Stimulated activated CD8-positive, alpha-beta memory T cell treated with anti-CD3 and anti-CD28 coated beads, Interleukin-7, amount 100 ng/mL, for 48 hours (primary cell): ENCODE measurements at regions not wholly inside any gene's neighbourhood (a gene's known extent, or its start where the extent isn't known, plus 50 kb on each side); places are given as distances from the start of the nearest gene placed in this dataset.
"Not testable (repeated sequence)": the region's sequence is repeated elsewhere in the genome, so short reads cannot be mapped to it uniquely, and the experiment has no call there.

ENCODE experiments used
- DNase-seq, 2 donors: peaks; one replicate each; pipeline ENCODE4 v3.0.0-alpha.2; 2020; ENCODE audit warnings: low read depth in 1 of 2; ENCODE audit errors: extremely low read depth in 1 of 2

- no peak for DNase-seq
These were observed 207.1 kb downstream of the TDRD15 start for GRCh38 chr2:21330786-21331391.

GRCh38 chr2:21331625-21332370 lies 208.0 kb downstream of the TDRD15 start:
- no peak for DNase-seq

GRCh38 chr2:21332993-21333625 lies 209.3 kb downstream of the TDRD15 start:
- no peak for DNase-seq

- no peak for DNase-seq
These were observed 209.9 kb downstream of the TDRD15 start for GRCh38 chr2:21333684-21334083.

GRCh38 chr2:21346984-21347383 lies 223.2 kb downstream of the TDRD15 start:
- DNase-seq = no peak

GRCh38 chr2:21353879-21354679 lies 230.3 kb downstream of the TDRD15 start:
- no peak for DNase-seq

GRCh38 chr2:21356086-21356856 lies 232.5 kb downstream of the TDRD15 start:
- DNase-seq = no peak

GRCh38 chr2:21356857-21357255 lies 233.1 kb downstream of the TDRD15 start:
- no peak for DNase-seq

- no peak for DNase-seq
These were observed 235.2 kb downstream of the TDRD15 start for GRCh38 chr2:21358976-21359375.

GRCh38 chr2:21361384-21361783 lies 237.6 kb downstream of the TDRD15 start:
- DNase-seq = no peak

- no peak for DNase-seq
These were observed 238.3 kb downstream of the TDRD15 start for GRCh38 chr2:21361957-21362486.

- no peak for DNase-seq
These were observed 239.6 kb downstream of the TDRD15 start for GRCh38 chr2:21363364-21363763.

GRCh38 chr2:21367421-21367820 lies 243.7 kb downstream of the TDRD15 start:
- no peak for DNase-seq

GRCh38 chr2:21369787-21370186 lies 246.0 kb downstream of the TDRD15 start:
- DNase-seq = no peak

GRCh38 chr2:21371499-21372003 lies 247.8 kb downstream of the TDRD15 start:
- DNase-seq = no peak

GRCh38 chr2:21372654-21373053 lies 248.9 kb downstream of the TDRD15 start:
- DNase-seq = no peak

- no peak for DNase-seq
These were observed 253.1 kb downstream of the TDRD15 start for GRCh38 chr2:21376864-21377263.

- DNase-seq = no peak
These were observed 255.4 kb downstream of the TDRD15 start for GRCh38 chr2:21379140-21379539.

- DNase-seq = not testable (repeated sequence)
These were observed 255.9 kb downstream of the TDRD15 start for GRCh38 chr2:21379668-21380067.

GRCh38 chr2:21381421-21381820 lies 257.7 kb downstream of the TDRD15 start:
- DNase-seq = no peak
